OCI-LY3 (cell line): ENCODE measurements at regions not wholly inside any gene's neighbourhood (a gene's known extent, or its start where the extent isn't known, plus 50 kb on each side); places are given as distances from the start of the nearest gene placed in this dataset.

Experiments used
- EZH2phosphoT487 ChIP-seq: fragments of 200-600 bp; shearing (Covaris generic); IDR thresholded peaks from 2 replicates; pipeline ENCODE4 v1.6.1; 2018; ENCODE audit warnings: antibody characterized with exemption, mixed run types, low read depth
- TF ChIP-seq, protein P1 (sequence below): fragments of 200-600, 300-600 bp; sonication (generic); IDR thresholded peaks from 2 replicates; pipeline ENCODE4 v1.5.1; 2014; ENCODE audit warnings: antibody characterized with exemption, low read length, low read depth

- TF ChIP-seq, protein P1, sequence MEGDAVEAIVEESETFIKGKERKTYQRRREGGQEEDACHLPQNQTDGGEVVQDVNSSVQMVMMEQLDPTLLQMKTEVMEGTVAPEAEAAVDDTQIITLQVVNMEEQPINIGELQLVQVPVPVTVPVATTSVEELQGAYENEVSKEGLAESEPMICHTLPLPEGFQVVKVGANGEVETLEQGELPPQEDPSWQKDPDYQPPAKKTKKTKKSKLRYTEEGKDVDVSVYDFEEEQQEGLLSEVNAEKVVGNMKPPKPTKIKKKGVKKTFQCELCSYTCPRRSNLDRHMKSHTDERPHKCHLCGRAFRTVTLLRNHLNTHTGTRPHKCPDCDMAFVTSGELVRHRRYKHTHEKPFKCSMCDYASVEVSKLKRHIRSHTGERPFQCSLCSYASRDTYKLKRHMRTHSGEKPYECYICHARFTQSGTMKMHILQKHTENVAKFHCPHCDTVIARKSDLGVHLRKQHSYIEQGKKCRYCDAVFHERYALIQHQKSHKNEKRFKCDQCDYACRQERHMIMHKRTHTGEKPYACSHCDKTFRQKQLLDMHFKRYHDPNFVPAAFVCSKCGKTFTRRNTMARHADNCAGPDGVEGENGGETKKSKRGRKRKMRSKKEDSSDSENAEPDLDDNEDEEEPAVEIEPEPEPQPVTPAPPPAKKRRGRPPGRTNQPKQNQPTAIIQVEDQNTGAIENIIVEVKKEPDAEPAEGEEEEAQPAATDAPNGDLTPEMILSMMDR = no peak
- TF ChIP-seq EZH2phosphoT487 = no peak
Measured at GRCh38 chr5:6175172-6175854, 203.0 kb downstream of the MED10 start.
